NCI-H2029 treated with DMSO at 0.1 percent for 48 hours (cell line): ENCODE measurements at regions not wholly inside any gene's neighbourhood (a gene's known extent, or its start where the extent isn't known, plus 50 kb on each side); places are given as distances from the start of the nearest gene placed in this dataset.
"Not testable (repeated sequence)": the region's sequence is repeated elsewhere in the genome, so short reads cannot be mapped to it uniquely, and the experiment has no call there.

Experiments
- DNase-seq: peaks from one replicate; lab custom pipeline; 2025; lab: John Stamatoyannopoulos, UW

DNA sequence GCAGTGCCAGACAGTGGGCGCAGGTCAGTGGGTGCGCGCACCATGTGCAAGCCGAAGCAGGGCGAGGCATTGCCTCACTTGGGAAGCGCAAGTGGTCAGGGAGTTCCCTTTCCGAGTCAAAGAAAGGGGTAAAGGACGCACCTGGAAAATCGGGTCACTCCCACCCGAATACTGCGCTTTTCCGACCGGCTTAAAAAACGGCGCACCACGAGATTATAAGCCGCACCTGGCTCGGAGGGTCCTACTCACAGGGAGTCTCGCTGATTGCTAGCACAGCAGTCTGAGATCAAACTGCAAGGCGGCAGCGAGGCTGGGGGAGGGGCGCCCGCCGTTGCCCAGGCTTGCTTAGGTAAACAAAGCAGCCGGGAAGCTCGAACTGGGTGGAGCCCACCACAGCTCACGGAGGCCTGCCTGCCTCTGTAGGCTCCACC is 77.9 kb downstream of the NR4A2 start:
- not testable (repeated sequence) for DNase-seq

DNA sequence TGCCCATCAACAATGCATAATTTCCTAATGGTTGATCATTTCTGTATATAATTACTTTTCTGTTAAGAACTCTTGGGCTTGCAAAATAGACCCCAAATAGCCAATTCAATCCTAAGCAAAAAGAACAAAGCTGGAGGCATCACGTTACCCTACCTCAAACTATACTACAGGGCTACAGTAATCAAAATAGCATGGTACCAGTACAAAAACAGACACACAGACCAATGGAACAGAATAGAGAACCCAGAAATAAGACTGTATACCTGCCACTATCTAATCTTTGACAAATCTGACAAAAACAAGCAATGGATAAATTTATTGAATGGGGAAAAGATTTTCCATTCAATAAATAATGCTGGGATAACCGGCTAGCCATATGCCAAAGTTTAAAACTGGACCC is 78.8 kb downstream of the NR4A2 start:
- no peak for DNase-seq

DNA sequence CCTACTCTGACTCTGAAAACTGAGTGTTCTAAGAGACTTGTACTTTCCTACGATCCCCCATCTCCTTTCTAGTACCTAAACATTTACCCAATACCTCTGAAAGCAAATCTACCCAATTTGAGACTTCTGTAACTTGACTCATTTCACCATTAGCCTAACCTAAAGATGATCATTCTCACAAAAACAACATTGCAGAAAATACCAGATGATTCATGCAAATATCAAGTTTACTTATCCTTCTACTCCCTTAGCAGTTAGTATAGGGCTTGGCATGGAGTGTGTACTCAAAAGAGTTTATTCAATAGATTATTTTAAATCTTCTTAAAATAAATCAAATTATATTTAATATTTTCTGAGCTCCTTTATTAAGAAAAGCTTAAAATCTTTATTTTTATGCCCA is 89.6 kb downstream of the NR4A2 start:
- no peak for DNase-seq

DNA sequence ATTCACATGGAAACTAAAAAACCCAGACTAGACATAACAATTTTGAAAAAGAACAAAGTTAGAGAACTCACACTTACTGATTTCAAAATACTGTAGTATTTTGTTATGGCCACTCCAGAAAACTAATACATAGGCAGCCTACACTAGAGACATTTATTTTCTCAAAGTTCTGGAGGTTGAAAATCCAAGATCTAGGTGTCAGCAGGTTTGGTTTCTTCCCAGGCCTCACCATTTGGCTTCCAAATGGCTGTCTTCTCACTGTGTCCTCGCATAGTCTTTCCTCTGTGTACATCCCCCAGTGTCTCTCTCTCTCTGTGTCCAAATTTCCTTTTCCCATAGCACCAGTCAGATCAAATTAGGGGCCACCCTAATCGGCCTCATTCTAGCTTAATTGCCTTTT is 95.0 kb downstream of the NR4A2 start:
- no peak for DNase-seq

DNA sequence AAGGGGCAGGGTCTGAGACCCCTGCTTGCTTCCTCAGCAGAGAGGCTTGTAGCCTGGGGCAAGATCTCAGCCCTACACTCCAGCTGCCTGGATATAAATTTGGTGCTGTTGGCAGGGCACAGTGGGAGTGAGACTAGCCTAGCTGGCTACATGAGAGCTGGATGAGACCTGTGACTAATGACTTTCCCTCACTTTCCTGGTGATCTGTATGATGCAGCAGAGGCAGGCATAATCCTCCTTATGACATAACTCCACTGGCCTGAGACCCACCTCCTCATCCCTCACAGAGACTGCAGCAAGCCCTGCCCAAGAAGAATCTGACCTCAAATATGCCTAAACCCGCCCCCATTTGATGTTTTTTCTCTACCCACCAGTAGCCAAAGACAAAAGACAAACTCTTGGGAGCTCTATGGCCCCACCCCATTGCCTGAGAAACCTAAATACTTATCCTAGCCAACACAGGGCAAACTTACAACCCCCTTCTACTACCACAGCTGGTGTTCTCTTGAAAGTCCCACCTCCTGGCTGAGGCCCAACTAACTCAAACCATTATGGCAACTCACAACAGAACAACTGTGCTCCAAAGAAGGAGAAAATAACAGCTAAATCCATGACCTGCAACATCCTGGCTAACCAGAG is 102.7 kb downstream of the NR4A2 start:
- DNase-seq: no peak

DNA sequence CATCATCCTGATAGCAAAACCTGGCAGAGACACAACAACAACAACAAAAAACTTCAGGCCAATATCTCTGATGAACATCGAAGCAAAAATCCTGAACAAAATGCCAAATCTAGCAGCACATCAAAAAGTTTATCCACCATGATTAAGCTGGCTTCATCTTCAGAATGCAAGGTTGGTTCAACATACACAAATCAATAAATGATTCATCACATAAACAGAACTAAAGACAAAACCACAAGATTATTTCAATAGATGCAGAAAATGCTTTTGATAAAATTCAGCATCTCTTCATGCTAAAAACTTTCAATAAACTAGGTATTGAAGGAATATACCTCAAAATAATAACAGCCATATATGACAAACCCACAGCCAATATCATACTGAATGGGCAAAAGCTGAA is 109.2 kb downstream of the NR4A2 start:
- not testable (repeated sequence) for DNase-seq

DNA sequence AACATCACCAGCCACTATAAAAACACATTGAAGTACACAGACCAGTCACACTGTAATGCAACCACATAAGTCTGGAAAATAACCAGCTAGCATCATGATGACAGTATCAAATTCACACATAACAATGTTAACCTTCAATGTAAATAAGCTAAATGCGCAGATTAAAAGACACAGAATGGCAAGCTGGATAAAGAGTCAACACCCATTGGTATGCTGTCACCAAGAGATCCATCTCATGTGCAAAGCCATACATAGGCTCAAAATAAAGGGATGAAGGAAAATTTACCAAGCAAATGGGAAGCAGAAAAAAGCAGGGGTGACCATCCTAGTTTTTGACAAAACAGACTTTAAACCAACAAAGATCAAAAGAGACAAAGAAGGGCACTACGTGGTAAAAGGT is 110.8 kb downstream of the NR4A2 start:
- DNase-seq: no peak

DNA sequence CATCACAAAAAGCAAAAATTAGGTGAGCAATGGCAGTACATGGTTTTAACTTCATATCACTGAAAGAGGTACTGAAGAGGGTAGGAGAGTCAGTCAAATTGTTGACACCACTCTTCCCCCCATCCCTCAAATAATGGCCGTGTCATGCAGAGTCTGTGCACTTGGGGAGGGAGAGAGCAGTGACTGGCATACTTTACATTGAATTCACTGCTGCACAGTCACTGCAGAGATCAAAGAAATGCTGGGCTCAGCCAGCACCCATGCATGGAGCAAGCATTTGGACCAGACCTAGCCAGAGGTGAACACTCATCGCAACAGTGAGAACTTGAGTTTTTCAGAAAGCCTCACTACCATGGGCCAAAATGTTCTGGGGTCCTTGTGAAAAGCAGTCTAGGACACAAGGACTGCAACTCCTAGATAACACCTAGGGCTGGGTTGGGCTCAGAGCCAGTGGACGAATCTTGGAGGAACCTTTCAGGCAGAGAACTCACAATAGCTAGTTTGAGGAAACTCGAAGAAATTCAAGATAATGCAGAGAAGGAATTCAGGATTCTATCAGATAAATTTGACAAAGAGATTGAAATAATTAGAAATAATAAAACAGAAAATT is 112.9 kb downstream of the NR4A2 start:
- DNase-seq: no peak

DNA sequence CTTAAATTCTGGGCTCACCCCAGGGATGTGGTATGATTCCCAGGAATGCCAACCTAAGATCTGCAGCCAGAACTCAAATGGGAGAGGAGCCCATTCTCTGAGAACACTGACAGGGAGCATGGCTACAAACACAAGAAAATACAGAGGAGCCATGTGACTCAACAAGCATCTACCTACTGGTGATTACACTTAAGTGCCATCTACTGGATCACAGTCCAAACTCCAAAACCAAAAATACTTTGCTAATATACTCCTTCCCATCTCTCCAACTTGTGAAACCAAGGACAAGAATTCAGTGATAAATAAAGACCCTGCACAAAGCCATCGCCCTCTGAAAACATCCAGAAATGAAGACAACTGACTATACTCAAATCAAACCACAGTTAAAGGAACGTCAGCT is 116.9 kb downstream of the NR4A2 start:
- no peak for DNase-seq

DNA sequence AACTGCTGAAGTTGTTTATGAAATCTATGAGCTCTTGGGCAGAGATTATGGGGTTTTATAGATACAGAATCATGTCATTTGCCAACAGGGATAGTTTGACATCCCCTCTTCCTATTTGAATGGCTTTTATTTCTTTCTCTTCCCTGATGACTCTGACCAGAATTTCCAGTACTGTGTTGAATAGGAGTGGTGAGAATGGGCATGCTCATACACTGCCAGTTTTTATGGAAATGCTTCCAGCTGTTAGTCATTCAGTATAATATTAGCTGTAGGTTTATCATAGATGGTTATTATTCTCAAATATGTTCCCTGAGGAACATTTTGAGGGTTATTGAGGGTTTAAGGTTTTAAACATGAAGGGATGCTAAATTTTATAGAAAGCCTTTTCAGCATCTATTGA is 121.2 kb downstream of the NR4A2 start:
- no peak for DNase-seq

DNA sequence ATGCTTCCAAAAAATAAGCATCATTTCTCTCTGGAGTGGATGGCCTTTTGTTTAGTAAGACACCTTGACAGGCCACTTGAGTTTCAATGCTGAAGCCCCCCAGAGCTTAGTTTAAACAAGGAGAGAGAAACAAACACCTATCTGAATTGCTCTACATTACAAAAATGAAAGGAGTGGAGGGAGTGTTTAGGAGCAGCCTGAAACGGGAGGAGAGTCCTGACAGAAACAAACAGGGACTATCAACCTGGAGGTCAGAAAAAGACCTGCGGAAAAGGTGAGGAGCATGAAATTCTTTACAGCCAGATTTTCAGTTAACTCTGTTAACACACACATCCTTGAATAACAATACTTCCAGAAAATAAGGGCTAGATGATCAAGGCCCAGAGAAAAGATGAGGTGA is 126.2 kb downstream of the NR4A2 start:
- DNase-seq: no peak

DNA sequence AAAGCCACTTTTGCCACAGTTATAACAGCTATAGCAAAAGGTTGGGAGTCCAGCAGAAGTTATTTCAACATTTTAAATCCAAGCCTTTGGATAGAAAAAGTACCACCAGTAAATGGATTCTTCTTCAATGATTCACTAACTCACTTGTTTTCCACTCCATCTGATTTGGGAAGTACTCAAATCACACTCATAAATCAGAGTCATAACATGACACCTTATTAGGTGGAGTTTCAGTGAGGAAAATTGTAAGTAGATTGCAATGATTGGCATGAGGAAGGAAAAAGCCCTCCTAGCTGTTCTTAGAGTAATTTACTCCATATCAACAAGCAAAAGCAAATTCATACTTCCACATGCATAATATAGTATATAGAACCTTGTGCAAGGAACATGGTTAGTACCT is 132.9 kb downstream of the NR4A2 start:
- no peak for DNase-seq

DNA sequence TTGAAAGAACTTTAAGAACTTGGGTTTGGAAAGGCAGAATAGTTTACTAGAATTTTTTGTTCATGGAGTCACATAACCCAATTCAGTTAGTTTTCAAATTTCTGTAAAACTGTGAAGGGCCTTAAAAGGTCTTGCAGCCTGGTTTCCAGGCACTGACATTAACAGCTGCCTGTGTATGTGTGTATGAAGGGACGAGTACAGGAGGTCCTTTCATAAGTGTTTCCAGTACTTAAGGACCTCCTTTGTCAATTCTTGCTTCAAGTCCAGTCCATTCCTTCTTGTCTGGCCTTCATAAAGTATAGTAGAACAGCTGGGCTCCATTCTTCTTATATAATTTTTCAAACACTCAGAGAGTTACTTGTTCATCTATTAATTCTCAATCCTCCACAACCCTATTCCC is 136.5 kb downstream of the NR4A2 start:
- DNase-seq: no peak

DNA sequence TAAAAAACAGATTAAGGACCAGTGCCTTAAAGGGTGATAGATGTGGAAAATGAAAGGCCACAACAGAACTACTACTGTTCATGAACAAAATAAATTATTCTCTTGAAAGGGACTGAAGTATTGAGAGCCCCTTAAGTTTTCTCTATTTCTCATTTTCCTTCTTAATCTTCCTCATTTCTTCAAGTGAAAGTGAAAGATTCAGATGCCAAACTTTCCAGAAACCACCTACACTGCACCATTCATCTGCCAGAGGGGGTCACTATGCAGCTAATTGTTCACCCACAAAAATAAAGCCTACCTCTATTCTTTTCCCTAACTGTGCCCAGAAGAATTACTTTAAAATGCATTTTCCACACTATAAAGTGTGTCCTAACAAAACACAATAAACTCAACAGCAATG is 140.1 kb downstream of the NR4A2 start:
- no peak for DNase-seq

DNA sequence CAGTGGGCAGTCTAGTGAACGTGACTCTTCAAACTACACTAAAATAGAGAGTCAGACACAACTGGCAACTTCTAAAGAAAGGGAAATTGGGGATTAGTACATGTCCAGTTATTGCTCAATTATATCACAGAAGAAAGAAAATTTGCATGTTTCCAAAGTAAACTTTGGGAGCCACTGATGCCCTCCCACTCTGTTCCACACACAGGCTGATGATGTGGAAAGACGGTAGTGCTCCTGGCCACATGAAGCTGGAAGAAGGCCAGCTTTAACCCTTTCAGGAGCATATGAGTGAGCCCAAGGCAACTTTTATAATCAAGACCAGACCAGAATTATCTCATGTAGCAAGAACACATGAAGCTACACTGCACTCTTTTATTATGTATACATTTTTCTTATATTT is 141.0 kb downstream of the NR4A2 start:
- DNase-seq: no peak

DNA sequence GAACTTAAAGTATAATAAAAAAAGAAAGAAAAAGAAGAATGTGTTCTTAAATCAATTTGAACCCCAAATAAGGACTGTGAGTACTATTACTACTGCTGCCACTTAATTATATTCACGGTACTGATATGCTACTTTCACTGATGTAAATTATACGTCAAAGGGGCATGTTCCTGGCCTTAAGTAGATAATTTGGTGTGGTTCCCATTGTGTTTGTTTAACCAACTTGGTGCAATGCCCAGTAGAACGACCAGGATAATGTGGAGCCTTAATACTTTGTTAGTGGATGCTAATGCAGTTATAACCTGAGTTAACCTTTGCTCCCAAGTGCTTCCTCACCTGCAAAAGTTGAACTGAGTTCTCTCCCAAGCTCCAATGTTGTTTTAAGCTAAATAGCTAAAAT is 142.0 kb downstream of the NR4A2 start:
- DNase-seq: peak; percentile 61

DNA sequence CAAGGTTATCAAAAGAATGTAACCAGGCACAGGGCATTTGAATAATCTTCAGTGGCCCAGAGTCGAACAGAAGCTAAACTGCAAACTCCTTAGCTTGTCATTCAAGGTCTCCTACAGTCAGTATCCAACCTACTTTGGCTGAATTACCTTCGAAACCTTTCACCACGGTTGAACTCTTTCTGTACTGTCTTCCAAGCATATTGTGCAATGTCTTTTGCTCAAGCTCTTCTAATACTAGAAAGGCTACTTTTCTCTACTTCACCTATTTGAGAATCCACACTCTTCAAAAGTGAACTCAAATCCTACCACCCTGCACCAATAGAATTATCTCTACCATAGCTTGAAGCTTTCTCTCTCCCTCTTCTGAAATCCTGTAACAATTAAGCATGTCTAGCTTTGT is 142.9 kb downstream of the NR4A2 start:
- DNase-seq: peak; percentile 58

DNA sequence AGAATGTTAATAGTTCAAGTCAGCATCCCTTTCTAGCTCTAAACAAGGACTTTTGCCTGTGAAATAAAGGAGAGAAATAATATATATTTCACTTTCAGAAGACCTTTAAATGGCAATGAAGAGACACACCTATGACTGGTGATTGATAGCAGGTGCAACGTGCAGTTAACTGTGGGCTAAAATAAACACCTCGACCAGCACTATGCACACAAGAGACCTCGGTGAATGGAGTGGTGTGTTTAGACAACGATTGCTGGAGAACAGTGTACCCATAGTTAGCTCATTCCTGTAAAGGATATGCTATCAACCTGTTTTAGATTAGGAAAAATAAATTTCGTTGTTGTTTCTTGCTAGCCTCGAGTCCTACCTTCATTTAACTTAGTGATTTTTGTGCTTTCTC is 143.4 kb downstream of the NR4A2 start:
- DNase-seq: peak; percentile 85

DNA sequence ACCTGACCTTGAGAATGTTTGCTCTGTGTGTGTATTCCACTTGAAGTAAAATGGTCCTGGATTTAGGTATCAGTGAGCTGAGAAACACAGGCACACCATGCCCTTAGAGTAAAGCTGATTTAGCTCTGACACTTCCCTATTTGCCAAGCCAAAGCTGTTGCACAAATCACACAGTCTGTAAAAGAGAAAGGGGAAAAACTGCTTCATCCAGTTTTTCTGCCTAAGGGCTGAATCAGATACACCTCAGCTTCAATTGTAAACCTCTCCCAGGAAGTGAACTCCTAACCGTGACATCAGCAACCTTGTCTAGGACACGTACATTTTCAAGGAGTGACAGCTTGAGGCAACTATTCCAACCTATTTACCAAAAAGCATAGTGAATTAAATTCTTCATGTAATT is 150.4 kb downstream of the NR4A2 start:
- DNase-seq: peak; percentile 96

DNA sequence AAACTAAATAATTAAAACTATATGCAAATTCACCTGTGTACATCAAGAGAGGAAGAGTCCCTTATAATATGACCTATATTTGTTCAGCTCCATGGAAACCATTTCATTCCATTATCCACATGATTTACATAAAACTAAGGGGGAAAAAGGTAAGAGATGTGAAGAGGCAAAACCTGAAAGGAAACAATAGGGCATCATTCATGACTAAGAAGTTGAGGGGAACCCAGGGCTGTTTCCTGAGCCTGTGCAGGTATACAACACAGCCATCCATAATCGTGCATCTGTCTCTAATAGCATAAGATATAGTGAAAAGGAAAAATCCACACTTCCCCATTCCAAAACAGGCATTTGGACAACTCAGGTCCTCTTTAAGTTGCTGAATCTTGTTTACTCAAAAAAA is 151.3 kb downstream of the NR4A2 start:
- DNase-seq: no peak

DNA sequence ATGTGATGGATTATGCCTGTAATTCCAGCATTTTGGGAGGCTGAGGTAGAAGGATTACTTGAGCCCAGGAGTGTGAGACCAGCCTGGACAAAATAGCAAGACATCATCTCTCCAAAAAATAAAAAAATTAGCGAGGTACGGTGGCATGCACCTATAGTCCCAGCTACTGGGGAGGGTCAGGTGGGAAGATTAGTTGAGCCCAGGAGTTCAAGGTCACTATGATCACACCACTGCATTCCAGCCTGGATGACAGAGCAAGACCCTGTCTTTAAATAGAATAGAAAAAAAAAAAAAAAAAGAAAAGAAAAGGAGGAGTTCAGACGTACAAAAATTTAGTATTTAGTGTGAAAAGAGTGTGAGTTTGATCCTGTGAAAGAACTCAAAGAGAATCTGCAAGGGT is 154.9 kb downstream of the NR4A2 start:
- no peak for DNase-seq

DNA sequence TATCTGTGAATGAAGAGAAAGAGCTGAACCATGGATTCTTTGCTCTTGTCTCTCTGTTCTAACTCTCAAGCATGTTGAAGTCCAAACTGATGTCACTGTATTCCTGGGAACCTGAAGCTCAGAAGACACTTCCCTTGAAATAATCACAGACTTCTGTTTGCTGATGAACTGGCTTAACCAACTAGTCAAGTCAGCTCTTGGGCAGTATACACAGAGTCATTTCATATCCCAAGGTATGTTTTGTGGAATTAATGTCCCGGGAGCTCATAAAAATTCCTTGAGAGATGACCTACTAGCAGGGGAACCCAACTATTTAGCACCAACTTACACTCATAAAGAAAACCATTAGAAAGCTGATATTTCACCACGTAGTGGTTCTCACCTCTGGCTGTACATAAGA is 156.6 kb downstream of the NR4A2 start:
- DNase-seq: no peak

DNA sequence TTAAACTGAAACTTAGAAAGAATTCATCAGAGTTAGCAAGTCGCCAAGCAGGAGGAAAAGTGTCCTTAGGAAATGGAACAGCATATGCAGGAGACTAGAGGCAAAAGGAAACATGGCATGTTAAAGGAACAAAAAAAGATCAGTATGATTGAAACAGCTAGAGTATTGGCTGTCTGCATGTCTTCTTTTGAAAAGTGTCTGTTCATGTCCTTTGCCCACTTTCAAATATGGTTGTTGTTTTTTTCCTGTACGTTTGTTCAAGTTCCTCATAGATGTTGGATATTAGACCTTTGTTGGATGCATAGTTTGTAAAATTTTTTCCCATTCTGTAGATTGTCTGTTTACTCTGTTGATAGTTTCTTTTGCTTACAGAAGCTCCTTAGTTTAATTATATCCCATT is 161.6 kb downstream of the NR4A2 start:
- no peak for DNase-seq

DNA sequence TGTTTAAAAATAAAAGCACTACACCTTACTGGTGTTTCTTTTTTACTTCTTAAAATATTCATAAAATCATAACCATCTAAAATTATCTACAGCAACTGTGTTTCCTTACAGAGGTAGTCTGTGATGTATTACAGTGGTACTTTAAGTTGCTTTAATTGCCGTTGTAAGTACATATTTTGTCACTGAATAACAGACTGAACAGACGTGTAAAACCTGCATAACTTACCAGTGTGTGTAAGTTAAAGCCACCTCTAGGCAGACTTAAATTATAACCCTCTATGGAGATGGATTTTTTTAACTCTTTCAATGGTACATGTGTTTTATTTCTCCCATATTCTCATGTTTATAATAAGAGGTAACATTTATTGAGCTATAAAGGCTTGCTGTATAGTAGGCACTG is 166.8 kb downstream of the NR4A2 start:
- no peak for DNase-seq
